NCI-H187 (cell line): ENCODE measurements at regions not wholly inside any gene's neighbourhood (a gene's known extent, or its start where the extent isn't known, plus 50 kb on each side); places are given as distances from the start of the nearest gene placed in this dataset.
A peak's percentile ranks its signal among the peaks of the same experiment; 100 is the strongest.
"Not testable (repeated sequence)": the region's sequence is repeated elsewhere in the genome, so short reads cannot be mapped to it uniquely, and the experiment has no call there.

Experiments
- DNase-seq, 2 experiments: peaks; one replicate each; lab custom pipeline; 2025; lab: John Stamatoyannopoulos, UW

GRCh38 chr5:10017786-10018185 is 231.9 kb downstream of the ATPSCKMT start:
- DNase-seq: no peak

- not testable (repeated sequence) for DNase-seq
Measured at GRCh38 chr5:10016559-10016958, 233.1 kb downstream of the ATPSCKMT start.

- DNase-seq: not testable (repeated sequence)
Measured at GRCh38 chr5:10015681-10016080, 234.0 kb downstream of the ATPSCKMT start.

- DNase-seq: no peak
Measured at GRCh38 chr5:10009802-10010201, 239.9 kb downstream of the ATPSCKMT start.

GRCh38 chr5:9987101-9987500 is 262.6 kb downstream of the ATPSCKMT start:
- DNase-seq: no peak

GRCh38 chr5:9977070-9977469 is 272.6 kb downstream of the ATPSCKMT start:
- DNase-seq: peak in 1 of 2 experiments; percentile 32

- no peak for DNase-seq
Measured at GRCh38 chr5:9976621-9977020, 273.1 kb downstream of the ATPSCKMT start.

- no peak for DNase-seq
Measured at GRCh38 chr5:9972059-9972458, 277.6 kb downstream of the ATPSCKMT start.

GRCh38 chr5:9971301-9971700 is 278.4 kb downstream of the ATPSCKMT start:
- DNase-seq: no peak

GRCh38 chr5:9958914-9959313 is 290.8 kb downstream of the ATPSCKMT start:
- DNase-seq: no peak

GRCh38 chr5:9957214-9957613 is 292.5 kb downstream of the ATPSCKMT start:
- peak in 1 of 2 experiments; percentile 48 for DNase-seq

GRCh38 chr5:9956725-9957124 is 293.0 kb downstream of the ATPSCKMT start:
- no peak for DNase-seq

- no peak for DNase-seq
Measured at GRCh38 chr5:9955586-9955985, 294.1 kb downstream of the ATPSCKMT start.

- no peak for DNase-seq
Measured at GRCh38 chr5:9954869-9955268, 294.8 kb downstream of the ATPSCKMT start.

GRCh38 chr5:9953691-9954090 is 296.0 kb downstream of the ATPSCKMT start:
- DNase-seq: no peak

- DNase-seq: no peak
Measured at GRCh38 chr5:9951865-9952516, 297.7 kb downstream of the ATPSCKMT start.

GRCh38 chr5:9947944-9948343 is 301.7 kb downstream of the ATPSCKMT start:
- DNase-seq: no peak

- no peak for DNase-seq
Measured at GRCh38 chr5:9947225-9947714, 302.4 kb downstream of the ATPSCKMT start.

GRCh38 chr5:9932770-9933169 is 302.6 kb upstream of the TAS2R1 start:
- DNase-seq: no peak

GRCh38 chr5:9930156-9930555 is 300.0 kb upstream of the TAS2R1 start:
- DNase-seq: no peak

GRCh38 chr5:9928326-9928725 is 298.2 kb upstream of the TAS2R1 start:
- DNase-seq: no peak

GRCh38 chr5:9927521-9927997 is 297.4 kb upstream of the TAS2R1 start:
- no peak for DNase-seq

- DNase-seq: no peak
Measured at GRCh38 chr5:9927106-9927505, 297.0 kb upstream of the TAS2R1 start.

GRCh38 chr5:9924614-9925013 is 294.5 kb upstream of the TAS2R1 start:
- no peak for DNase-seq
